ENCODE measurements at regions not wholly inside any gene's neighbourhood (a gene's known extent, or its start where the extent isn't known, plus 50 kb on each side); places are given as distances from the start of the nearest gene placed in this dataset.

- Histone ChIP-seq H2AFZ (ENCODE audit: low read depth) (no peak overlapping the region), H3K9ac (no peak overlapping the region), H3K4me3 (IDR thresholded peaks at IDR 0.05; ENCODE audit: insufficient read depth, low read depth, low read length) (no peak overlapping the region), H3K27me3 (ENCODE audit: insufficient read depth, low read depth) (no peaks in the 10 kb centered on the region), H3K36me3 (ENCODE audit: insufficient read depth) (no peaks in the 10 kb centered on the region), H3K79me2 (ENCODE audit: insufficient read depth, low read depth) (no peaks in the 10 kb centered on the region), H3K4me1 (ENCODE audit: low read depth, poor library complexity, severe bottlenecking) (no peaks in the 10 kb centered on the region), H3K27ac (no peak overlapping the region), H4K20me1 (ENCODE audit: insufficient read depth) (no peaks in the 10 kb centered on the region), H3K4me2 (no peak overlapping the region)
- TF ChIP-seq CTCF (conservative IDR thresholded peaks at IDR 0.05; ENCODE audit: low read depth, low read length), result no peak
These were observed 280.1 kb upstream of the ATP10A start for GRCh38 chr15:26143221-26143620.

GRCh38 chr15:26134812-26135211 lies 271.7 kb upstream of the ATP10A start:
- Histone ChIP-seq H3K36me3 (ENCODE audit: insufficient read depth) (no peaks in the 10 kb centered on the region), H3K4me1 (ENCODE audit: low read depth, poor library complexity, severe bottlenecking) (no peaks in the 10 kb centered on the region), H3K79me2 (ENCODE audit: insufficient read depth, low read depth) (no peaks in the 10 kb centered on the region), H2AFZ (ENCODE audit: low read depth) (no peak overlapping the region), H3K27me3 (ENCODE audit: insufficient read depth, low read depth) (no peaks in the 10 kb centered on the region), H4K20me1 (ENCODE audit: insufficient read depth) (no peaks in the 10 kb centered on the region), H3K27ac (no peak overlapping the region), H3K4me2 (no peak overlapping the region), H3K9ac (no peak overlapping the region), H3K4me3 (IDR thresholded peaks at IDR 0.05; ENCODE audit: insufficient read depth, low read depth, low read length) (no peak overlapping the region)
- no peak for TF ChIP-seq CTCF (conservative IDR thresholded peaks at IDR 0.05; ENCODE audit: low read depth, low read length)

DNA sequence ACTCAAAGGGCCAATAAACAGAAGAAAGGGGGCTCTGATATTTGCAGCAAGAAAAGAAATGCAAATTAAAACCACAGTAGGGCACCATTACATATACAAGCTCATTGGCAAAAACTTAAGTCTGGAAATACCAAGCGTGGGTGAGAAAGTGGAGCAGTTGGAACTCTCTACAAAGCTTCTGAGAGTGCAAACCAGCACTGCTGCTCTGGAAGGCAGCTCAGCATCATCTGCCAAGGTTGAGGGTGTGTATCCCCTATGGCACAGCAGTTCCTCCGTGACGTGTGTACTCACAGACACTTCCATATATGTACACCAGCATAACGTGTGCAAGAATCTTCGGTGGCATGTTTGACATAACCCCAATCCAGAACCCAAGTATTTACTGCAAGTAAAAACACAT lies 271.0 kb upstream of the ATP10A start:
- H3K9ac ChIP-seq, result no peak overlapping the region
- H3K27me3 ChIP-seq (ENCODE audit: insufficient read depth, low read depth), result no peaks in the 10 kb centered on the region
- no peaks in the 10 kb centered on the region for H4K20me1 ChIP-seq (ENCODE audit: insufficient read depth)
- no peak overlapping the region for H2AFZ ChIP-seq (ENCODE audit: low read depth)
- H3K4me3 ChIP-seq (IDR thresholded peaks at IDR 0.05; ENCODE audit: insufficient read depth, low read depth, low read length), result no peak overlapping the region
- no peak for TF ChIP-seq CTCF (conservative IDR thresholded peaks at IDR 0.05; ENCODE audit: low read depth, low read length)
- H3K27ac ChIP-seq, result no peak overlapping the region
- no peaks in the 10 kb centered on the region for H3K4me1 ChIP-seq (ENCODE audit: low read depth, poor library complexity, severe bottlenecking)
- no peak overlapping the region for H3K4me2 ChIP-seq
- H3K36me3 ChIP-seq (ENCODE audit: insufficient read depth), result no peaks in the 10 kb centered on the region
- H3K79me2 ChIP-seq (ENCODE audit: insufficient read depth, low read depth), result no peaks in the 10 kb centered on the region

DNA sequence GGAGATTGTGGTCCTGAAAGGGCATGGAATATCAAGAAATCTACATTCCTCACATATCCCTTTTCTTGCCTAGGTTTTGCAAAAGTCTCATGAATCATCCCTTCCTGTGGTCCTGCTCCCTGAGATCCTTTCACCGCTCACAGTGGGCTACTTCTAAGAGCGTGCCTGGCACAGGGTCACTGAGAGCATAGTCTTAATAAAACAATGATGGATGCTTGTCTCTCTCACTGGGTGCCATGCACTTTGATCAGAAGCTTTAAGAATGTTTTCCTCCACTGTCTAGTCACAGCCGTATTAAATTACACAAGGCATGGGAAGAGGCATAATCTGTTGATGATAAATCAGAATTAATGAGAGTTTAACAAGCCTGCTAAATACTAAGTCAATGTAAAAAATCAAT lies 269.7 kb upstream of the ATP10A start:
- TF ChIP-seq CTCF (conservative IDR thresholded peaks at IDR 0.05; ENCODE audit: low read depth, low read length), result no peak
- Histone ChIP-seq H3K79me2 (ENCODE audit: insufficient read depth, low read depth) (no peaks in the 10 kb centered on the region), H3K27me3 (ENCODE audit: insufficient read depth, low read depth) (no peaks in the 10 kb centered on the region), H3K36me3 (ENCODE audit: insufficient read depth) (no peaks in the 10 kb centered on the region), H3K9ac (no peak overlapping the region), H3K4me1 (ENCODE audit: low read depth, poor library complexity, severe bottlenecking) (no peaks in the 10 kb centered on the region), H2AFZ (ENCODE audit: low read depth) (no peak overlapping the region), H3K27ac (no peak overlapping the region), H3K4me3 (IDR thresholded peaks at IDR 0.05; ENCODE audit: insufficient read depth, low read depth, low read length) (no peak overlapping the region), H3K4me2 (no peak overlapping the region), H4K20me1 (ENCODE audit: insufficient read depth) (no peaks in the 10 kb centered on the region)

DNA sequence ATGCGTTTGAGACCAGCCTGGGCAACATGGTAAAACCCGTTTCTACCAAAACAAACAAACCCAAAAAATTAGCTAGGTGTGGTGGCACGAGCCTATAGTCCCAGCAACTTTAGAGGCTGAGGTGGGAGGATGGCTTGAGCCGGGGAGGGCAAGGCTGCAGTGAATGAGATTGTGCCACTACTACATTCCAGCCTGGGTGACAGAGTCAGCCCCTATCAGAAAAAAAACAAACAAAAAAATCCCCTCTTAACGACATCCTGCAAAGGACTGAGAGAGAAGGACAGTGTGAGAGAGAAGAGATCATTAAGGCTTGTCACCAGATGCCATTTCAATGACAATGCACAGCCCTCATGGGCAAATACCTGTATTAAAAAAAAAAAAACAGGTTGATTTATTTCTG lies 266.7 kb upstream of the ATP10A start:
- H4K20me1 ChIP-seq (ENCODE audit: insufficient read depth), result no peaks in the 10 kb centered on the region
- no peaks in the 10 kb centered on the region for H3K4me1 ChIP-seq (ENCODE audit: low read depth, poor library complexity, severe bottlenecking)
- no peaks in the 10 kb centered on the region for H3K79me2 ChIP-seq (ENCODE audit: insufficient read depth, low read depth)
- no peak for TF ChIP-seq CTCF (conservative IDR thresholded peaks at IDR 0.05; ENCODE audit: low read depth, low read length)
- no peak overlapping the region for H2AFZ ChIP-seq (ENCODE audit: low read depth)
- no peak overlapping the region for H3K9ac ChIP-seq
- no peaks in the 10 kb centered on the region for H3K36me3 ChIP-seq (ENCODE audit: insufficient read depth)
- no peak overlapping the region for H3K4me2 ChIP-seq
- no peak overlapping the region for H3K27ac ChIP-seq
- no peaks in the 10 kb centered on the region for H3K27me3 ChIP-seq (ENCODE audit: insufficient read depth, low read depth)
- no peak overlapping the region for H3K4me3 ChIP-seq (IDR thresholded peaks at IDR 0.05; ENCODE audit: insufficient read depth, low read depth, low read length)
